ENCODE measurements at regions not wholly inside any gene's neighbourhood (a gene's known extent, or its start where the extent isn't known, plus 50 kb on each side); places are given as distances from the start of the nearest gene placed in this dataset.

DNA sequence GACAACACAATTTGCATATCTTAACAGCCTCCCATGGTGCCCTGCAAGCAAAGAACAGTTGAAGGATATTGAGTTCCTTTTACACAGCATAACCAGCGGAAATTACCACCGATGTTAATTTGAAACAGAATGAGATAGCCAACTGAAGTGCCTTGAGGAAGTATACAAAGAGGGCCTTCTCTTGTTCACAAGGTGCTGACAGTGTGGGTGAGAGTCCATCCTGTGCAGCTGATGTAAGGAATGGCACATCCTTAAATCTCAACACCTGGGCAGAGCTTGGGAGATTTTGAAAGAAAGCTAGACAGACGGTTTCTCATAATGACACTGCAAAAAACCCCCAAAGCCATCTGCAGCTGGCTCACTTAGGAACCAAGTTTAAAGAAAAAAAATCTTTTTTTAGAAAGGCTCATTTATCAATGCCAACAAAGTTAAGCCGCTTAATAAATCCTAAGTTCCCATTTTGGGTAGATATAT, 818.6 kb downstream of the KCNJ2 start:
- H3K4me3 ChIP-seq (replicated peaks; ENCODE audit: insufficient read depth, low read length), result no peak overlapping the region
- no peak for TF ChIP-seq SPI1 (IDR thresholded peaks at IDR 0.05; ENCODE audit: borderline replicate concordance, low read depth)
- no peak for TF ChIP-seq POLR2AphosphoS5 (IDR thresholded peaks at IDR 0.05; ENCODE audit: low read depth)
- TF ChIP-seq, protein P1, sequence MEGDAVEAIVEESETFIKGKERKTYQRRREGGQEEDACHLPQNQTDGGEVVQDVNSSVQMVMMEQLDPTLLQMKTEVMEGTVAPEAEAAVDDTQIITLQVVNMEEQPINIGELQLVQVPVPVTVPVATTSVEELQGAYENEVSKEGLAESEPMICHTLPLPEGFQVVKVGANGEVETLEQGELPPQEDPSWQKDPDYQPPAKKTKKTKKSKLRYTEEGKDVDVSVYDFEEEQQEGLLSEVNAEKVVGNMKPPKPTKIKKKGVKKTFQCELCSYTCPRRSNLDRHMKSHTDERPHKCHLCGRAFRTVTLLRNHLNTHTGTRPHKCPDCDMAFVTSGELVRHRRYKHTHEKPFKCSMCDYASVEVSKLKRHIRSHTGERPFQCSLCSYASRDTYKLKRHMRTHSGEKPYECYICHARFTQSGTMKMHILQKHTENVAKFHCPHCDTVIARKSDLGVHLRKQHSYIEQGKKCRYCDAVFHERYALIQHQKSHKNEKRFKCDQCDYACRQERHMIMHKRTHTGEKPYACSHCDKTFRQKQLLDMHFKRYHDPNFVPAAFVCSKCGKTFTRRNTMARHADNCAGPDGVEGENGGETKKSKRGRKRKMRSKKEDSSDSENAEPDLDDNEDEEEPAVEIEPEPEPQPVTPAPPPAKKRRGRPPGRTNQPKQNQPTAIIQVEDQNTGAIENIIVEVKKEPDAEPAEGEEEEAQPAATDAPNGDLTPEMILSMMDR (IDR thresholded peaks at IDR 0.05; ENCODE audit: insufficient read depth, low read length), result no peak
- TF ChIP-seq, protein P2, sequence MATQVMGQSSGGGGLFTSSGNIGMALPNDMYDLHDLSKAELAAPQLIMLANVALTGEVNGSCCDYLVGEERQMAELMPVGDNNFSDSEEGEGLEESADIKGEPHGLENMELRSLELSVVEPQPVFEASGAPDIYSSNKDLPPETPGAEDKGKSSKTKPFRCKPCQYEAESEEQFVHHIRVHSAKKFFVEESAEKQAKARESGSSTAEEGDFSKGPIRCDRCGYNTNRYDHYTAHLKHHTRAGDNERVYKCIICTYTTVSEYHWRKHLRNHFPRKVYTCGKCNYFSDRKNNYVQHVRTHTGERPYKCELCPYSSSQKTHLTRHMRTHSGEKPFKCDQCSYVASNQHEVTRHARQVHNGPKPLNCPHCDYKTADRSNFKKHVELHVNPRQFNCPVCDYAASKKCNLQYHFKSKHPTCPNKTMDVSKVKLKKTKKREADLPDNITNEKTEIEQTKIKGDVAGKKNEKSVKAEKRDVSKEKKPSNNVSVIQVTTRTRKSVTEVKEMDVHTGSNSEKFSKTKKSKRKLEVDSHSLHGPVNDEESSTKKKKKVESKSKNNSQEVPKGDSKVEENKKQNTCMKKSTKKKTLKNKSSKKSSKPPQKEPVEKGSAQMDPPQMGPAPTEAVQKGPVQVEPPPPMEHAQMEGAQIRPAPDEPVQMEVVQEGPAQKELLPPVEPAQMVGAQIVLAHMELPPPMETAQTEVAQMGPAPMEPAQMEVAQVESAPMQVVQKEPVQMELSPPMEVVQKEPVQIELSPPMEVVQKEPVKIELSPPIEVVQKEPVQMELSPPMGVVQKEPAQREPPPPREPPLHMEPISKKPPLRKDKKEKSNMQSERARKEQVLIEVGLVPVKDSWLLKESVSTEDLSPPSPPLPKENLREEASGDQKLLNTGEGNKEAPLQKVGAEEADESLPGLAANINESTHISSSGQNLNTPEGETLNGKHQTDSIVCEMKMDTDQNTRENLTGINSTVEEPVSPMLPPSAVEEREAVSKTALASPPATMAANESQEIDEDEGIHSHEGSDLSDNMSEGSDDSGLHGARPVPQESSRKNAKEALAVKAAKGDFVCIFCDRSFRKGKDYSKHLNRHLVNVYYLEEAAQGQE (IDR thresholded peaks at IDR 0.05; ENCODE audit: insufficient replicate concordance, low read depth), result no peak
- no peak for TF ChIP-seq GABPA (IDR thresholded peaks at IDR 0.05; ENCODE audit: low read depth)
- H3K27me3 ChIP-seq (ENCODE audit: insufficient read depth, poor library complexity, severe bottlenecking), result no peaks in the 10 kb centered on the region
- H3K27ac ChIP-seq (replicated peaks), result no peak overlapping the region
- no peak for DNase-seq (ENCODE audit: low read depth in 1 of 2, low spot score in 1 of 2)

DNA sequence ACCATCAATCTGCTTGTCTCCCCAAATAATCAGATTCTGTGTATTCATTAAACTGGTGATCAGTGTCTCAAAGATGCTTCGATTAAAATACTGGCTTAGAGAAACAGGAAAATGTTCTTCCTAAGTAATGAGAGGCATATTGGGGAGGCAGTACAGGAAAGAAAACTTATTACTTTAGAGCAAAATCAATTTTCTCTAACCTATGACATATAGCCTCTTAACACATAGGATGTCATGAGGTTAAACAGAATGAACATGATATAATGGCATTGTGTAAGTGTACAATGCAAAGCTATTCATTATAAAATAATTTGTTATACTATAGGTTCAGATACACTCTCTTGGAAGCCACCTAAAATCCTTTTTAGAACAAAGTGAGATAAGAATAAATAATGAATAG, 819.3 kb downstream of the KCNJ2 start:
- TF ChIP-seq GABPA (IDR thresholded peaks at IDR 0.05; ENCODE audit: low read depth) (no peak), SPI1 (IDR thresholded peaks at IDR 0.05; ENCODE audit: borderline replicate concordance, low read depth) (no peak), POLR2AphosphoS5 (IDR thresholded peaks at IDR 0.05; ENCODE audit: low read depth) (no peak)
- TF ChIP-seq, protein P2 (IDR thresholded peaks at IDR 0.05; ENCODE audit: insufficient replicate concordance, low read depth), result no peak
- TF ChIP-seq, protein P1 (IDR thresholded peaks at IDR 0.05; ENCODE audit: insufficient read depth, low read length), result no peak
- Histone ChIP-seq H3K27ac (replicated peaks) (no peak overlapping the region), H3K27me3 (ENCODE audit: insufficient read depth, poor library complexity, severe bottlenecking) (no peaks in the 10 kb centered on the region), H3K4me3 (replicated peaks; ENCODE audit: insufficient read depth, low read length) (no peak overlapping the region)
- DNase-seq (ENCODE audit: low read depth in 1 of 2, low spot score in 1 of 2), result no peak

DNA sequence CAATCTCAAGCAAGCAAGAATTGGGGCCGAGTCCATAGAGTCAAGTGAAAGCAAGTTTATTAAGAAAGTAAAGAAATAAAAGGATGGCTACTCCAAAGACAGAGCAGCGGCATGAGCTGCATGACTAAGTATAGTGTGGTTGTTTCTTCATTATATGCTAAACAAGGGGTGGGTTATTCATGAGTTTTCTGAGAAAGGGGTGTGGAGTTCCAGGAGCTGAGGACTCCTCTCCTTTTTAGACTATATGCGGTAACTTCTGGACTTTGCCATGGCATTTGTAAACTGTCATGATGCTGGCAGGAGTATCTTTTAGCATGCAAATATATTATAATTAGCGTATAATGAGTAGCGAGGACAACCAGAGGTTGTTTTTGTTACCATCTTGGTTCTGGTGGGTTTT, 819.9 kb downstream of the KCNJ2 start:
- Histone ChIP-seq H3K4me3 (replicated peaks; ENCODE audit: insufficient read depth, low read length) (no peak overlapping the region), H3K27ac (replicated peaks) (no peak overlapping the region), H3K27me3 (ENCODE audit: insufficient read depth, poor library complexity, severe bottlenecking) (no peaks in the 10 kb centered on the region)
- TF ChIP-seq SPI1 (IDR thresholded peaks at IDR 0.05; ENCODE audit: borderline replicate concordance, low read depth) (no peak), POLR2AphosphoS5 (IDR thresholded peaks at IDR 0.05; ENCODE audit: low read depth) (no peak), GABPA (IDR thresholded peaks at IDR 0.05; ENCODE audit: low read depth) (no peak)
- TF ChIP-seq, protein P2 (IDR thresholded peaks at IDR 0.05; ENCODE audit: insufficient replicate concordance, low read depth), result no peak
- TF ChIP-seq, protein P1 (IDR thresholded peaks at IDR 0.05; ENCODE audit: insufficient read depth, low read length), result no peak
- DNase-seq (ENCODE audit: low read depth in 1 of 2, low spot score in 1 of 2), result no peak

All from HL-60 (cell line).